Choroid plexus epithelial cell (primary cell): ENCODE measurements at regions not wholly inside any gene's neighbourhood (a gene's known extent, or its start where the extent isn't known, plus 50 kb on each side); places are given as distances from the start of the nearest gene placed in this dataset.
"Not testable (repeated sequence)": the region's sequence is repeated elsewhere in the genome, so short reads cannot be mapped to it uniquely, and the experiment has no call there.

Source experiments
- DNase-seq: peaks from one replicate; pipeline ENCODE4 v3.0.0-alpha.2; 2010; ENCODE audit warnings: low read depth
- H3K4me3 ChIP-seq: 2 replicates; pipeline ENCODE4 v1.5.1; 2011; ENCODE audit warnings: low read depth, mild to moderate bottlenecking, control low read depth, low read length, moderate library complexity
- CTCF ChIP-seq: conservative IDR thresholded peaks from 2 replicates; pipeline ENCODE4 v1.5.1; 2011; ENCODE audit warnings: low read depth, mild to moderate bottlenecking, control low read depth, inconsistent platforms, low read length, moderate library complexity

GRCh38 chr7:149599636-149600206, 102.1 kb upstream of the ZNF746 start:
- no peak overlapping the region for H3K4me3 ChIP-seq
- TF ChIP-seq CTCF, result no peak
- DNase-seq, result no peak

- peak; percentile 70 for DNase-seq
- peak; percentile 79 for TF ChIP-seq CTCF
- H3K4me3 ChIP-seq, result no peak overlapping the region
Measured at GRCh38 chr7:149598721-149599308, 101.2 kb upstream of the ZNF746 start.

- DNase-seq, H3K4me3 ChIP-seq: not testable (repeated sequence)
Measured at GRCh38 chr7:149597789-149598188, 100.2 kb upstream of the ZNF746 start.

- no peak for TF ChIP-seq CTCF
- DNase-seq, result no peak
- no peak overlapping the region for H3K4me3 ChIP-seq
Measured at GRCh38 chr7:149595541-149595940, 97.9 kb upstream of the ZNF746 start.

GRCh38 chr7:149595078-149595477, 97.5 kb upstream of the ZNF746 start:
- no peak for TF ChIP-seq CTCF
- DNase-seq, result no peak
- no peak overlapping the region for H3K4me3 ChIP-seq

GRCh38 chr7:149588930-149589329, 91.3 kb upstream of the ZNF746 start:
- H3K4me3 ChIP-seq, result no peak overlapping the region
- no peak for TF ChIP-seq CTCF
- no peak for DNase-seq

GRCh38 chr7:149586646-149587645, 89.3 kb upstream of the ZNF746 start:
- TF ChIP-seq CTCF, result no peak
- DNase-seq, result no peak
- H3K4me3 ChIP-seq, result no peak overlapping the region
